RWPE1 (cell line): ENCODE measurements at regions not wholly inside any gene's neighbourhood (a gene's known extent, or its start where the extent isn't known, plus 50 kb on each side); places are given as distances from the start of the nearest gene placed in this dataset.
"Not testable (repeated sequence)": the region's sequence is repeated elsewhere in the genome, so short reads cannot be mapped to it uniquely, and the experiment has no call there.

Source experiments
- CTCF ChIA-PET: fragments of 350-600 bp; sonication (Branson Sonifier 250); formaldehyde crosslinking; extraction: SDS; loops from one replicate; lab custom pipeline; 2021; lab: Yijun Ruan, JAX
- POLR2A ChIA-PET: fragments of 400-600 bp; formaldehyde crosslinking; extraction: SDS; loops from one replicate; lab custom pipeline; 2020; ENCODE audit warnings: antibody characterized with exemption; ENCODE audit not compliant: low non-redundant PET; lab: Yijun Ruan, JAX
- DNase-seq: peaks from one replicate; pipeline ENCODE4 v3.0.0; 2012; ENCODE audit warnings: low spot score
- H3K27ac ChIP-seq: fragments of 450-650 bp; 2 replicates; pipeline ENCODE4 v1.5.1; 2017
- CTCF ChIP-seq: fragments of 450-650 bp; conservative IDR thresholded peaks from 2 replicates; pipeline ENCODE4 v1.5.1; 2017; ENCODE audit warnings: low read depth, mild to moderate bottlenecking

GRCh38 chr15:54776410-54776809 is 420.3 kb downstream of the RSL24D1 start:
- POLR2A ChIA-PET, result no interaction called here

GRCh38 chr15:54772663-54773062 is 424.1 kb downstream of the RSL24D1 start:
- ChIA-PET CTCF (no interaction called here), POLR2A (no interaction called here)
- H3K27ac ChIP-seq, result no peak overlapping the region
- DNase-seq, result no peak
- TF ChIP-seq CTCF, result no peak

More at GRCh38 chr15:54776410-54776809, 420.3 kb downstream of the RSL24D1 start:
- no peak for TF ChIP-seq CTCF
- no peak overlapping the region for H3K27ac ChIP-seq
- DNase-seq, result no peak
- CTCF ChIA-PET, result no interaction called here

GRCh38 chr15:54749461-54749860 is 447.3 kb downstream of the RSL24D1 start:
- POLR2A ChIA-PET, CTCF ChIA-PET, DNase-seq, H3K27ac ChIP-seq: not testable (repeated sequence)

- ChIA-PET POLR2A (no interaction called here), CTCF (no interaction called here)
- no peak overlapping the region for H3K27ac ChIP-seq
- no peak for DNase-seq
- no peak for TF ChIP-seq CTCF
Observed at GRCh38 chr15:54722342-54722986, 474.3 kb downstream of the RSL24D1 start.

- CTCF ChIA-PET, result no interaction called here
- H3K27ac ChIP-seq, result no peak overlapping the region
- no peak for TF ChIP-seq CTCF
- no peak for DNase-seq
- POLR2A ChIA-PET, result no interaction called here
Observed at GRCh38 chr15:54719325-54719724, 477.4 kb downstream of the RSL24D1 start.

GRCh38 chr15:54707805-54708752 is 488.7 kb downstream of the RSL24D1 start:
- TF ChIP-seq CTCF, result no peak
- H3K27ac ChIP-seq, result no peak overlapping the region
- no peak for DNase-seq
- CTCF ChIA-PET, result no interaction called here
- POLR2A ChIA-PET, result no interaction called here

GRCh38 chr15:54687628-54688027 is 509.1 kb downstream of the RSL24D1 start:
- no peak for TF ChIP-seq CTCF
- ChIA-PET CTCF (no interaction called here), POLR2A (no interaction called here)
- no peak for DNase-seq
- no peak overlapping the region for H3K27ac ChIP-seq
